ENCODE measurements at regions not wholly inside any gene's neighbourhood (a gene's known extent, or its start where the extent isn't known, plus 50 kb on each side); places are given as distances from the start of the nearest gene placed in this dataset.

DNA sequence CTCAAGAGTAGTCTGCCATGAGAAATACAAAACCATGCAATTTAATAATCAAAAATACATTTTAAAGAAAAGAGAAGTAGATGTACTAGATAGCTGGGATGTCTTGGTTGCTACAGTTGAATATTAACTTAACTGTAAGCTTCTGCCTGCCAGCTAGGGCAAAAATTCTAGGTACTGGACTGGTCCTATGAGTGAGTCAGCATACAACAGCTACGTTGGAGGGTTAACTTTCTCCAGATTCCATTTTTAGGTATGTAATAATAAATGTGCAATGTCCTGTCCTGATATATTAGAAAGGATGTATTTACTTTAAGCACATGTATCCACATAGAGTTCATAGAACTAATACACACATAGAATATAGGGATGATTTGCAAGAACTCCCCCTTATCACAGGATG is 230.1 kb downstream of the CAAP1 start:
- Histone ChIP-seq H3K4me1 (no peaks in the 10 kb centered on the region), H3K27ac (no peak overlapping the region), H3K27me3 (no peaks in the 10 kb centered on the region), H3K4me3 (no peak overlapping the region), H3K9me3 (no peaks in the 10 kb centered on the region), H3K36me3 (no peaks in the 10 kb centered on the region)
- ATAC-seq (no peak), DNase-seq (no peak)
- intact Hi-C loops (cut with DNase I), result no loop called here
- TF ChIP-seq, protein P1, sequence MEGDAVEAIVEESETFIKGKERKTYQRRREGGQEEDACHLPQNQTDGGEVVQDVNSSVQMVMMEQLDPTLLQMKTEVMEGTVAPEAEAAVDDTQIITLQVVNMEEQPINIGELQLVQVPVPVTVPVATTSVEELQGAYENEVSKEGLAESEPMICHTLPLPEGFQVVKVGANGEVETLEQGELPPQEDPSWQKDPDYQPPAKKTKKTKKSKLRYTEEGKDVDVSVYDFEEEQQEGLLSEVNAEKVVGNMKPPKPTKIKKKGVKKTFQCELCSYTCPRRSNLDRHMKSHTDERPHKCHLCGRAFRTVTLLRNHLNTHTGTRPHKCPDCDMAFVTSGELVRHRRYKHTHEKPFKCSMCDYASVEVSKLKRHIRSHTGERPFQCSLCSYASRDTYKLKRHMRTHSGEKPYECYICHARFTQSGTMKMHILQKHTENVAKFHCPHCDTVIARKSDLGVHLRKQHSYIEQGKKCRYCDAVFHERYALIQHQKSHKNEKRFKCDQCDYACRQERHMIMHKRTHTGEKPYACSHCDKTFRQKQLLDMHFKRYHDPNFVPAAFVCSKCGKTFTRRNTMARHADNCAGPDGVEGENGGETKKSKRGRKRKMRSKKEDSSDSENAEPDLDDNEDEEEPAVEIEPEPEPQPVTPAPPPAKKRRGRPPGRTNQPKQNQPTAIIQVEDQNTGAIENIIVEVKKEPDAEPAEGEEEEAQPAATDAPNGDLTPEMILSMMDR (IDR thresholded peaks at IDR 0.05), result no peak

DNA sequence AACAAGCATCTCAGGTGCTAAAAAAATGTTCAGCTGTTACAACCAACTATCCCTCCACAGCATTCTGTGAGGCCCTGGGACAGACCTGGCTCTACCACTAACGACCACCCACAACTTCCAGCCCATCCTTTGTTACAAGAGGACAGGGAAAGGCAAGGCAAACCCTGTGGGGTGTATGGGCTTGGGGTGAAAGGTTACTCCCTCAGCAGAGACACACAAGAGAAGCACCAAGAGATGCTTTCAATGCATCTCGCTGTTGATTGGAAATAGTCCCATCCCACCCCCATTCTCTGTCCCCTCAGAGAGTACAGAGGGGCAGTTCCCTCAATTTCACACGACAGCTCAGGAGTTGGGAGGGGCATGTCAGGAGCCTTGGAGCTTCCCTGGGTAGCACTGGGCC is 234.1 kb downstream of the CAAP1 start:
- H3K27ac ChIP-seq, result no peak overlapping the region
- no peaks in the 10 kb centered on the region for H3K36me3 ChIP-seq
- no peak for DNase-seq
- H3K9me3 ChIP-seq, result no peaks in the 10 kb centered on the region
- H3K4me1 ChIP-seq, result no peaks in the 10 kb centered on the region
- H3K27me3 ChIP-seq, result no peaks in the 10 kb centered on the region
- no peak for ATAC-seq
- intact Hi-C loops (cut with DNase I), result no loop called here
- TF ChIP-seq, protein P1 (IDR thresholded peaks at IDR 0.05), result no peak
- no peak overlapping the region for H3K4me3 ChIP-seq

DNA sequence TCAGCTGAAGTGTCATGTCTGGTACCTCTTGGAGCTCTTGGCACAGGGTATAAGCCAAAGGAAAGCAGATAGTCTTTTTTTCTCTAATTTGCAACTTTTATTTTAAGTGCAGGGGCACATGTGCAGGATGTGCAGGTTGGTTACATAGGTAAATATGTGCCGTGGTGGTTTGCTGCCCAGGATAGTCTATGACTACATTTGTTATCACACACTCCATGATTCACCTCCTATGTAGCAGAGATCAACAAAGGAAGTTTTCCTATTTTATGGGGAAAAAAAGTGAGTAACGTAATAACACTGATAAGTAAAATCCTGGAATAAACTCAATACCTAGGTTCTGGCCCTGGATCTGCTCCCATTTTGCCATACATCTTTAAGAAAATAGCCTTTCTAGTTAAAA is 234.6 kb downstream of the CAAP1 start:
- no peak for ATAC-seq
- intact Hi-C loops (cut with DNase I), result no loop called here

DNA sequence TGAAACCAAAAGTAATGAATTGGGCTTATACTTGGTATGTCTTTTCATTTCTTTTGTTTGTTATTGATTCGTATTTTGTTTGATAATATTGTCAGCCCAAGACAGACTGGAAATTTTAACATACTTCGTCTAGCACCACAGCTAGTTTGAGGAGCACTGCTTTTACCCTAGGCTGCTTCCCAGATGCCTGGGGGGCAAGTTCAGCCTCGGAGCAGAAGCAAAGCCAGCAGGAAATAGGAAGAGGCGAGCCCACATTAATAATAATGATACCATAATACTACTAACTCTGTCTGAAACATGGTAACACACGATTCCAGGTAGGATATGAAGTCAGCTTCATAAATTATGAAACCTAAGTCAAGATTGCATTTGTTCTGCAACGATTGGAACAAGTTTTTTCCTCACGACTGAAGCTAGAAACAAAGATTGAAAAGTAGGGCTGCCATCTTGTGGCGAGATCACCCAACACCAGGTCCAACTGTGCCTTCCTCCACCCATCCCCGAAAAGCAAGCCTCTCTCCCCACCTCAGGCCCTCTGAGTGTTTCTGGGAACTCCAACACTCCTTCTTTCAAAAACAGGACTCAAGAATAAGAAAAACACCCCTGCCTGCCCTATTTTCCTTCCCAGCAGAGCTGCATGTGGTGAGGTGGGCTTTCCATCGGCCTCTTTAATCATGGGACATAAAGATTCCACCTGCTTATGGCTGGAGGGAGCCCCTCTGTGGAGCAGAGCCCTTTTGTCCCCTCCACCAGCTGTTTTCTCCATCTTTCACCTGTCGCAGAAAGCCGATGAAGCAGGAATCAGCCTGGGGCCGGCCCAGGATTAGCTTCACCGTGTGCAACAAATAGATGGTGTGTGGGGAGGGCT is 236.4 kb downstream of the CAAP1 start:
- TF ChIP-seq, protein P1 (IDR thresholded peaks at IDR 0.05), result peak in 1 of 2 donors; percentile 22
- DNase-seq (peak in 2 of 4 donors; percentile 33 to 58), ATAC-seq (peak; percentile 60)
- H3K9me3 ChIP-seq, result no peaks in the 10 kb centered on the region
- H3K27me3 ChIP-seq, result no peaks in the 10 kb centered on the region
- H3K27ac ChIP-seq, result no peak overlapping the region
- no peak overlapping the region for H3K4me3 ChIP-seq
- no peaks in the 10 kb centered on the region for H3K4me1 ChIP-seq
- H3K36me3 ChIP-seq, result no peaks in the 10 kb centered on the region
- intact Hi-C loops (cut with DNase I), result no loop called here

More for the DNA sequence above, 234.6 kb downstream of the CAAP1 start:
- Histone ChIP-seq H3K27me3 (no peaks in the 10 kb centered on the region), H3K36me3 (no peaks in the 10 kb centered on the region), H3K27ac (no peak overlapping the region), H3K4me3 (no peak overlapping the region), H3K4me1 (no peaks in the 10 kb centered on the region), H3K9me3 (no peaks in the 10 kb centered on the region)
- DNase-seq, result no peak
- TF ChIP-seq, protein P1 (IDR thresholded peaks at IDR 0.05), result no peak

DNA sequence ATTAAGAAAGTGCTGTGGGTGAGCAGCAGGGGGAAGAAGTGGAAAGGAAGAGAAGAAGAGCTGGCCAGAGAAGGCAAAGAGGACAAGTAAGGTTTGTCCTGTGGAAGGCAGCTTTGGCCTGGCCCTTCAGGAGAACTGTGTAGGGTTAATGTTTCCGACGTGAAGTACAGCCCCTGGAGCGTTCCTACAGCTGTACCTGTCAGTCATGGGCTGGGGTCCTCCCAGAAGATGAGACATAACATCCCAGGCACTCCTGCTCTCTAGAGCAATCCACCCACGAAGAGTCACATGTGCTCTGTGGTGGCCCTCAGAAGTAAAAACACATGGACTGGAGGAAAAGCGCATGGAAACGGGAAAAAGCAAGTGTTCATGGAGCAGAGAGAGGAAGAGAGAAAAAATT is 237.4 kb downstream of the CAAP1 start:
- H3K36me3 ChIP-seq, result no peaks in the 10 kb centered on the region
- H3K27me3 ChIP-seq, result no peaks in the 10 kb centered on the region
- TF ChIP-seq, protein P1 (IDR thresholded peaks at IDR 0.05), result no peak
- intact Hi-C loops (cut with DNase I), result no loop called here
- DNase-seq, result no peak
- no peak overlapping the region for H3K4me3 ChIP-seq
- ATAC-seq, result no peak
- H3K4me1 ChIP-seq, result no peaks in the 10 kb centered on the region
- H3K9me3 ChIP-seq, result no peaks in the 10 kb centered on the region
- H3K27ac ChIP-seq, result no peak overlapping the region
